Smooth muscle cell (in vitro differentiated cells): ENCODE measurements at regions not wholly inside any gene's neighbourhood (a gene's known extent, or its start where the extent isn't known, plus 50 kb on each side); places are given as distances from the start of the nearest gene placed in this dataset.
A peak's percentile ranks its signal among the peaks of the same experiment; 100 is the strongest.

Experiments
- DNase-seq: peaks from one replicate; lab custom pipeline; 2025; ENCODE audit not compliant: unreplicated experiment; lab: John Stamatoyannopoulos, UW
- H2AFZ ChIP-seq: fragments of 200-600 bp; sonication (generic); 2 replicates; pipeline ENCODE4 v1.6.0; 2016; ENCODE audit warnings: antibody characterized with exemption, low read depth, mild to moderate bottlenecking
- H3F3A ChIP-seq: fragments of 200-600 bp; sonication (generic); 2 replicates; pipeline ENCODE4 v1.6.0; 2017; ENCODE audit warnings: antibody characterized with exemption, low read depth
- H3K27ac ChIP-seq: fragments of 200-600 bp; sonication (generic); 2 replicates; pipeline ENCODE4 v1.5.1; 2016; ENCODE audit warnings: low read depth, mild to moderate bottlenecking
- H3K27me3 ChIP-seq: fragments of 200-600 bp; sonication (generic); 2 replicates; pipeline ENCODE4 v1.6.1; 2016; ENCODE audit warnings: low read depth, mild to moderate bottlenecking
- H3K36me3 ChIP-seq: fragments of 200-600 bp; sonication (generic); 2 replicates; pipeline ENCODE4 v1.5.1; 2016; ENCODE audit warnings: low read depth
- H3K4me1 ChIP-seq: fragments of 200-600 bp; sonication (generic); 2 replicates; pipeline ENCODE4 v1.5.1; 2016; ENCODE audit warnings: low read depth
- H3K4me2 ChIP-seq: fragments of 200-600 bp; sonication (generic); 2 replicates; pipeline ENCODE4 v1.6.0; 2016; ENCODE audit warnings: mild to moderate bottlenecking
- H3K4me3 ChIP-seq: fragments of 200-600 bp; sonication (generic); 2 replicates; pipeline ENCODE4 v1.5.1; 2016; ENCODE audit warnings: mild to moderate bottlenecking
- H3K79me2 ChIP-seq: fragments of 200-600 bp; sonication (generic); 2 replicates; pipeline ENCODE4 v1.6.0; 2016; ENCODE audit warnings: low read depth, mild to moderate bottlenecking
- H3K9ac ChIP-seq: fragments of 200-600 bp; sonication (generic); 2 replicates; pipeline ENCODE4 v1.6.0; 2016; ENCODE audit warnings: low read depth
- H3K9me3 ChIP-seq: fragments of 200-600 bp; sonication (generic); replicated peaks from 2 replicates; pipeline ENCODE4 v1.5.1; 2016; ENCODE audit warnings: low read depth
- H4K20me1 ChIP-seq: fragments of 200-600 bp; sonication (generic); 2 replicates; pipeline ENCODE4 v1.6.0; 2016; ENCODE audit warnings: low read depth
- WGBS: methylation state at CpG from one replicate; pipeline ENCODE4 v1.1.7; 2016; ENCODE audit warnings: low lambda C conversion rate; 5-methylcytosine and 5-hydroxymethylcytosine counted together
- TF ChIP-seq, protein P1 (sequence below): fragments of 200-600 bp; sonication (generic); IDR thresholded peaks from 2 replicates; pipeline ENCODE4 v1.5.1; 2017; ENCODE audit warnings: borderline replicate concordance, mild to moderate bottlenecking, antibody characterized with exemption; ENCODE audit not compliant: insufficient read depth, poor library complexity, severe bottlenecking

DNA sequence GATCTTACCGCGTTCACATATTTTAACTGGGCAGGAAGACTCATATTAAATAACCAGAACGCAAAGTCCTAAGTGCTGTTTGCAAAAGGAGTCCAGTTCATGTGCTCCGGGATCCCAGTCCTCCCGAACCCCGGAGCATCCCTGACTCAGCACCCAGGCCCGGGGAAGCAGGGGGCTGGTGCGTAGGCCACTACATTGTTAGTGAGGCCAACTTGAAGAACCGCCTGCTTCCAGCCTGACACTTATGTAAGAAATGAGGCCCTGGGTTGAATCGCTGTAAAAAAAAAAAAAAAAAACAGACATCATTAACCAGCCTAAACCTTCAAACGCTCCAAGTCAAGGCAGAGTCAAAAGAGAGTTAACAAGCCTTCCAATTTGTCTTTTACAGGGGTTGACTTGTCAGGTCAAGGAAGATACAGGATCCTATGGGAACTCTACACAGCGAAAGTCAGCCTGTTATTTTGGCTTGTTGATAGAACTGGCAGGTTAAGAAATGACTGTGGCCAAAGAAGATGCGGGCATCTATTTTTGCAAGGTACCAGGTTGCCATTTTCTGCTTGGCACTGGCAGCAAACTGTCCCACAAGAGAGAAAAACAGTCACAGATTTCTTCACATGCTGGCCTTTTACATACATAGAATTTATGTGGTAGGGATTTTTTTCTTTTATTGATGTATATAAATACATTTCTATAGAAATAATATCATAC lies 93.3 kb downstream of the ACTL7B start:
- WGBS = 53% methylated on average over 13 of the region's 13 CpGs
- Histone ChIP-seq H2AFZ (no peak overlapping the region), H4K20me1 (no peaks in the 10 kb centered on the region), H3K4me1 (no peaks in the 10 kb centered on the region), H3K27ac (no peak overlapping the region), H3K9ac (no peak overlapping the region), H3K4me2 (peak overlapping the region; percentile 35), H3K36me3 (no peaks in the 10 kb centered on the region), H3K4me3 (no peak overlapping the region), H3K27me3 (no peaks in the 10 kb centered on the region), H3F3A (peaks cover 5% of the 10 kb centered on the region), H3K79me2 (no peaks in the 10 kb centered on the region), H3K9me3 (no peaks in the 10 kb centered on the region)
- DNase-seq = no peak
- TF ChIP-seq, protein P1, sequence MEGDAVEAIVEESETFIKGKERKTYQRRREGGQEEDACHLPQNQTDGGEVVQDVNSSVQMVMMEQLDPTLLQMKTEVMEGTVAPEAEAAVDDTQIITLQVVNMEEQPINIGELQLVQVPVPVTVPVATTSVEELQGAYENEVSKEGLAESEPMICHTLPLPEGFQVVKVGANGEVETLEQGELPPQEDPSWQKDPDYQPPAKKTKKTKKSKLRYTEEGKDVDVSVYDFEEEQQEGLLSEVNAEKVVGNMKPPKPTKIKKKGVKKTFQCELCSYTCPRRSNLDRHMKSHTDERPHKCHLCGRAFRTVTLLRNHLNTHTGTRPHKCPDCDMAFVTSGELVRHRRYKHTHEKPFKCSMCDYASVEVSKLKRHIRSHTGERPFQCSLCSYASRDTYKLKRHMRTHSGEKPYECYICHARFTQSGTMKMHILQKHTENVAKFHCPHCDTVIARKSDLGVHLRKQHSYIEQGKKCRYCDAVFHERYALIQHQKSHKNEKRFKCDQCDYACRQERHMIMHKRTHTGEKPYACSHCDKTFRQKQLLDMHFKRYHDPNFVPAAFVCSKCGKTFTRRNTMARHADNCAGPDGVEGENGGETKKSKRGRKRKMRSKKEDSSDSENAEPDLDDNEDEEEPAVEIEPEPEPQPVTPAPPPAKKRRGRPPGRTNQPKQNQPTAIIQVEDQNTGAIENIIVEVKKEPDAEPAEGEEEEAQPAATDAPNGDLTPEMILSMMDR = no peak

DNA sequence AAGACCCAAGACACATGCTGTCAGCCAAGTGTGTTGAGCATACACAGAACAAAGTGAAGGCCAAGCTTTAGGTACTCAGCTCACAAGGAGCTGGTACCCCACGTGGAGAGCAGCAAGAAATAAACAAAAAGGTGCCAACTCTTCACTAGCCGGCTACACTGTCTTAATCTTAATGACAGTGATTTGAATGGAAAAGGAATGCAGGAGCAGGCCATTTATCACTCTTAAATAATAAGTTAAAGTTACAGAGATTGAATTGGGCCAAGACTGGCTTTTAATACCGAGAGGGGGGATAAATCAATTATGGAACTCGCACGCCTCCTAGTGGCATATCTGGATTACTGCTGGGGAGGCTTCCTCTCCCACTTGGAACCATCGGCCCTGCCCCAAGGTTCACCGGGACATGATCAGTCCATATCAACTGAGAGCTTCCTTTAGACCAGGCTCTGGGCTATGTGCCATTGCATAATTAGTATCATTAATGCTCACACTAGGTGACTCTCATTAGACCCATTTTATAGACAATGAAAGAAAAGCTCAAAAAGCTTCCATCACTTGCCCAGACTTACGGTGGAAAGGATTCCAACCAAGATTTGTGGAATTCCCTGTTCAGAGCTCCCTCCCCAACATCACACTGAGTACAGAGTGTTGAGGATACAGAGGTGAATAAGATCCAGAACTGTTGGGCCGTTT lies 94.0 kb downstream of the ACTL7B start:
- DNase-seq = no peak
- Histone ChIP-seq H3K9me3 (no peaks in the 10 kb centered on the region), H3F3A (peaks cover 5% of the 10 kb centered on the region), H3K4me1 (no peaks in the 10 kb centered on the region), H3K36me3 (no peaks in the 10 kb centered on the region), H3K4me3 (no peak overlapping the region), H2AFZ (no peak overlapping the region), H3K79me2 (no peaks in the 10 kb centered on the region), H3K4me2 (peak overlapping the region; percentile 35), H3K27ac (no peak overlapping the region), H4K20me1 (no peaks in the 10 kb centered on the region), H3K27me3 (no peaks in the 10 kb centered on the region), H3K9ac (no peak overlapping the region)
- 35% methylated on average over 9 of the region's 9 CpGs for WGBS
- TF ChIP-seq, protein P1 = peak; percentile 88

- no peaks in the 10 kb centered on the region for H3K9me3 ChIP-seq
- DNase-seq = no peak
- H3K27ac ChIP-seq = no peak overlapping the region
- H3K27me3 ChIP-seq = no peaks in the 10 kb centered on the region
- H3K9ac ChIP-seq = no peak overlapping the region
- H4K20me1 ChIP-seq = no peaks in the 10 kb centered on the region
- H3K36me3 ChIP-seq = no peaks in the 10 kb centered on the region
- H3K4me3 ChIP-seq = no peak overlapping the region
- no peak overlapping the region for H3K4me2 ChIP-seq
- H3K79me2 ChIP-seq = no peaks in the 10 kb centered on the region
- TF ChIP-seq, protein P1 = no peak
- H3F3A ChIP-seq = peaks cover 5% of the 10 kb centered on the region
- H2AFZ ChIP-seq = no peak overlapping the region
- no peaks in the 10 kb centered on the region for H3K4me1 ChIP-seq
- 82% methylated on average over 2 of the region's 2 CpGs for WGBS
These were observed 94.9 kb downstream of the ACTL7B start for GRCh38 chr9:108760841-108761240.
